ENCODE measurements at regions not wholly inside any gene's neighbourhood (a gene's known extent, or its start where the extent isn't known, plus 50 kb on each side); places are given as distances from the start of the nearest gene placed in this dataset.

DNA sequence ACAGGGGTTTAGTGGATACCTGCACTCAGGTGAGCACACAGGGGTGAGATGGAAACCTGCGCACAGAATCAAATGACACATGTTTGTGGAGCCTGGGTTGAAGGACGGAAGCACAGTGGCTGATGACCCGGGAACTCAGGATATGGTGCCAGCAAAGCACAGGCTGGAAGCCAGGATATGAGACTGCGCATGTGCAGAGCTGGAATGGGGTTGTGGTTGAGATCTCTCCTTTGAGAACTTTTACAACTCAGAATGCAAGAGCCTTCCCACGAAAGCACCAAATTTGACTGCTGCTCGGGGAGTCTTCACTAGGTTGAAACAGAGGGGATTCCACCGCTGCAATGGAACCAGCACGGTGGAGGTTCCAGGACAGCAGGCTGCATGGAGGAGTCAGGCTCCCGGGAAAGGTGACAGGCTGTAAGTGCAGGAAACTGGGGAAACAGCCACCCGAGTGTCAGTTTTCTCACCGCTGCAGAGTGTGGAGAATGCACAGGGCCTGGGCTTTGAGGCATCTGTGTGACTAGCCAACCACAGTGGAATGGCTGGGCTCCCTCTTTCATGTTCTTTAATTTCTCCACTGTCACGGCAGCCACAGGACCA, 133.4 kb upstream of the TCERG1L start:
- no peak for DNase-seq (ENCODE audit: low read depth in 2 of 2)

- DNase-seq (ENCODE audit: low read depth in 2 of 2) = no peak
Observed at GRCh38 chr10:131445623-131446022, 134.1 kb upstream of the TCERG1L start.

DNA sequence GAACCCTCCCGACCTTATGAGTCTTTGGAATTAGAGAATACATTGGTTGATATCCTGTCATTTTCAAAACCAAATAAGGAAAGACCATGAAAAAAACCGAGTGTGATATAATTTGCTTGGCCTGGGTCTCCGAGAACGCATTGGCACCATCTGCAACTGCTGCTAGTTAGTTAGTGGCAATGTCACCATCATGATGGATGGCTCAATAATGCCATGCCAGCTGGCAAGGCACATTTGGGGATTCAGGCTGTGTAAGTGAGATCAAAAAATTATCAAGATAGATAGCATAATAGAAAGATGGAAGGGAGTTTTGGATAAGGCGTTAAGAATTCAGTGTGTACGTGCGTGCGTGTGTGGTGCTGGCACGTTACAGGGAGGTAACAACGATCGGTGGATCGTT, 134.7 kb upstream of the TCERG1L start:
- no peak for DNase-seq (ENCODE audit: low read depth in 2 of 2)

DNA sequence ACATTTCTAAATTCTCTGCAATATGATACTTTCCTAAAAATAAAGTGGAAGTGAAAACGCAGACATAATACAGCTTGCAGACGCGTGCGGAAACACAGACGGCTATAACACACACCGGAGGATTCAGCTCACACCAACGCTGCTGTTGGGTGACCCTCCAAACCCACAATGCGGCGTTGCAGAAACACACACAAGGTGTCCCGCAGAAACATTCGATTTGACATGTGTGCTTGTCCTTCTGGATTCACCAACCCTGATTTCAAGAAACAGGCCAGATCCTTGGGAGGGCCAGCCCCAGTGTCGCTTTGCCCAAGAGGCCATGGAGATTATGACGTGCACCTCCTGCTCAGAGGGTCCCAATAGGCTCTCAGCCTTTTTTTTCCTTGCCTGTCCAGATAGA, 136.7 kb upstream of the TCERG1L start:
- DNase-seq (ENCODE audit: low read depth in 2 of 2) = no peak

DNA sequence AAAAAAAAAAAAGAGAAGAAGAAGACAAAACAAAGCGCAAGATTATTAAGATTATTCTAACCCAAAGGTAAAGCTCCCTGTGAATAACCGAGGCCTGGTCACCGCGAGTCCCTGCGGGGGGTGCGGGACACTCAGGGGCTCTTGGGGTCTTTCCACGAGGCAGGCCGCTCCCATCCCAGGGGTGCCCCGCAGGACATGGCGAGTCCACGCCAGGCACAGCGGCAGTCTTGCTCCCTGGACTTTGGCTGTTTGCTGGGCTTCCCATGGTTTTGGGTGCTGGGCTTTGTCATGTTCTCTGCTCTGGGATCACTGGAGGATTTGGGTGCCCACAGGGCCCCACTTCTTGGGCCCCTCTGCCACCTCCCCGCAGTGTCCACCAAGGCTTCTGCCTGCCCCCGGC, 137.4 kb upstream of the TCERG1L start:
- DNase-seq (ENCODE audit: low read depth in 2 of 2) = no peak

DNA sequence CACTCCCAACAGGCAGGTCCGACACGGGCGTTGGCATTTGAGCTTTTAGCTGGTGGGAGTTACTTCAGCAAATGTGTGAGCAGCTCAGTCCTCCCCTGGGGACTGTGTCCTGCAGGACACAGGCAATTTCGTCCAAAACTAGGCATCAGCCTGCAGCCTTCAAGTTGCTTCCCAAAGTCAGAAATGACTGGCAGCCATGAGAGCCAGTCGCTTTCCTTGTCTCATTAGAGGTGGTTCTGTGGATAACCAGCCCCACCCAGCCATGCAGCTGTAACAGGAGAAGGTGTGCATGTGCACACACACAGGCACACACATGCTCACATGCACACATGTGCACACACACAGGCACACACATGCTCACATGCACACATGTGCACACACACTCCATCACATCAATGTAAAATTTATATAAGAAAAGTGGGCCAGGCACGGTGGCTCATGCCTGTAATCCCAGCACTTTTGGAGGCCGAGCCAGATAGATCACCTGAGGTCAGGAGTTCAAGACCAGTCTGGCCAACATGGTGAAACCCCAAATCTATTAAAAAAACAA, 138.8 kb upstream of the TCERG1L start:
- no peak for DNase-seq (ENCODE audit: low read depth in 2 of 2)

DNA sequence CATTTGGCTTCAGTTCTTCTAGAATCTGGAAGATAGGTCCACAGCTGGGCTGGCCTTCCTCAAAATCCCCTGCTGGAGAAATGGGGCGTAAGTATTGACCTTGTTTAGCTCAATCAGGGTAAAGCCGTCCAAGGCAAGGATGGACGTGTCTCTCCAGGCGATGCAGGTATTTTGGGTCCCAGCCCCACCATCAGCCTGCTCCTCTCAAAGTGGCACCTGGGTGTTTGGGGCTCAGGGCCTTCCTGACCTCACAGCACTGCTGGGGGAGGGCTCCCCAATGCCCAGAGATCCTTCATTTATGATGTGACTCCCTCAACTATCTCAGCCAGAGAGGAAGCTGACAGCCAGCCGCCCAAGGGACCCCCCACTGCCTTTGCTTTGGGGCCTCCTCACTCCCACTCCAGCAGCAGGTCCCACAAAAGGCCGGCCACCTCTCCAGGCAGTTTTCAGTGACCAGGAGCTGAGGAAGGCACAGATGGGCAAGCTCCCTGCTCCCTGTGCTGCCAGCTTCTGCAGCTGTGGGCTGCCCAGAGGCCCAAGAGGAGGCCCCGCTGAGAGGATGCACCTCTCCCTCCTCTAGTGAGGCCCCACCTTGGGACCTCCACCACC, 140.0 kb upstream of the TCERG1L start:
- DNase-seq (ENCODE audit: low read depth in 2 of 2) = no peak

- DNase-seq (ENCODE audit: low read depth in 2 of 2) = no peak
Observed at GRCh38 chr10:131452926-131453720, 141.6 kb upstream of the TCERG1L start.

DNA sequence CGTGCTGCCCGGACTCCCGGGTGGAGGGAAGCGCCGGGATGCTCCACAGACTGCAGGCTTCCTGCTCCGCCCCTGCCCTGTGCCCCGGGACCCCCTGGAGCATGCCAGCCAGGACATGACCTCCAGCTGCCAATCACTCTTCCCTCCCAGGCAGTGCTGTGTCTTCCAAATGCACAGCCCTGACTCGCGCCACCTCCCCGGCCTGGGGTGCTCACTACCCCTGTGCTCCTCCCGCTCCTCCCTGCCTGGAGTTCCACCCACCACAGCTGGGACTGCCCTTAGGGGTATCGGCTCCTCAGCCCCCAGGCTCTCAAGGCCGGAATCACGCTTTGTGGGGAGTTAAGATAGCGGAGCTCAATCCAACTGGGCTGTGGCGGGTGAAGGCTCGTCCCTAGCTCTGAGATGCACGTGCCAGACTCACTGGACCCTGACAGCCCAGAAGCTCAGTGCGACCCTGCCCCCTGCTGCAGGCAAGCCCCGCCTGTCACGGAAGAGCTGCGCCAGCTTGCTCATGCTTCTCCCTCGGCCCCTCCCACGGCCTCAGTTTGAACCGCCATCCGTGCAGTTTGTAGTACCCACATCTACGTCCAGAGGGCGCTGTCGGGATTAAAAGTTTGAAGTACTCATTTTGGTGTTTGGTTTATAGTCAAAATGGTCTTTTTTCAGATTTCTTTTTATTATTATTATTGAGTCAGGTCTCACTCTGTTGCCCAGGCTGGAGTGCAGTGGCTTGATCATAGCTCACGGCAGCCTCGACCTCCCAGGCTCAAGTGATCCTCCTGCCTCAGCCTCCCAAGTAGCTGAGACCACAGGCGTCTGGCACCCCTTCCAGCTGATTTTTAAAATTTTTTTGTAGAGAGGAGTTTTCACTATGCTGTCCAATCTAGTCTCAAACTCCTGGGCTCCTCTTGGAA, 142.5 kb upstream of the TCERG1L start:
- peak in 1 of 2 donors; percentile 31 for DNase-seq (ENCODE audit: low read depth in 2 of 2)

- no peak for DNase-seq (ENCODE audit: low read depth in 2 of 2)
Observed at GRCh38 chr10:131456411-131456810, 144.9 kb upstream of the TCERG1L start.

DNA sequence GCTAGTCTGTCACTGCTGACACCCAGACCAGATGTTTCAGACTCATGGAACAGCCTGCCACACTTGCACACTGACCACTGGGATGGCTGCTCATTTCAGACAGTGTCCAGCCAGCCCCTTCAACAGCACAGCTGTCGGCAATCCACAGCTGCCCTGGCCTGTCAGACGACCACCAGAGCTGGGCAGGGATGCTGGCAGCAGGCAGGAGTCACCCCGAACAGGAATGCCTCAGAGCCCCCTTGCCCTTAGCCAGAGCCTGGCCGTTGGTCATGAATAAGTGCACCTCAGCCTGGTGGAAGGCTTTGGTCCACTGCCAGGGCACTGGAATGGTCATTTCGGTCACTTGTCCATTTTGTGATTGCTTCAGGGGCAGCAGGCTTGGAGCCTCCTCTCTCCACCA, 149.6 kb upstream of the TCERG1L start:
- no peak for DNase-seq (ENCODE audit: low read depth in 2 of 2)

DNA sequence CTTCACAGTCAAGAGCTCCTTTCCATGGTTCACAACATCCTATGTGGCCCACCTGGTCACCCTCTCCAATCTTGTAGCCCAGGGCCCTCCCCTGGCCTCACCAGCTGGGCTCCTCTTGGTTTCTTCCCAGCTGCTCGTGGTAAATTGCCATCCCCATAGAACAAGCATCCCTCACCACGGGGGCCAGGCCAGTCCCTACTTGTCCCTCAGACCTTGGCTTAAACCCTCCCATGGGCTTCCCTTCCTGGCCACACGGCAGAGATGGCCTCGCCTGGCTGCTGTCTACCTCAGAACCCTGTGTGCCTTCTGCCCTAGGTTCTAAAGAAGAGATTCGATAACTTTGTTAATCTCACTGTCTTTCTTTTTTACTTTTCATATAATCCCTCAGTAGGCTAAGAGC, 153.3 kb upstream of the TCERG1L start:
- DNase-seq (ENCODE audit: low read depth in 2 of 2) = no peak

DNA sequence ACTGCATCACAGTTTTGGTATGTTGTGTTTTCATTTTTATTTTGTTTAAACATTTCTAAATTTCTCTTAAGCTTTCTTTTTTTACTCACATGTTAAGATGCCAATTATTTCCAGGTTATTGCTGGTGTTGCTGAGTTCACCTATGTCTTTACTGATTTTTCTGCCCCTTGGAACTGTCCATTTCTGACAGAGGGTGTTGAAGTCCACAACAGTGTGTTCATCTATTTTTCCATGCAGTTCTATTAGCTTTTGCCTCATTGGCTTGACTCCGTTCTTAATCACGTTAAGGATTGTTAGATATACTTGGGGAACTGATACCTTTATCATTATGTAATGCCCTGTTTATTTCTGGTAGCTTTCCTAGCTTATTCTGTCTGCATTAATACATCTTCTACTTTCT, 158.0 kb upstream of the TCERG1L start:
- no peak for DNase-seq (ENCODE audit: low read depth in 2 of 2)

DNA sequence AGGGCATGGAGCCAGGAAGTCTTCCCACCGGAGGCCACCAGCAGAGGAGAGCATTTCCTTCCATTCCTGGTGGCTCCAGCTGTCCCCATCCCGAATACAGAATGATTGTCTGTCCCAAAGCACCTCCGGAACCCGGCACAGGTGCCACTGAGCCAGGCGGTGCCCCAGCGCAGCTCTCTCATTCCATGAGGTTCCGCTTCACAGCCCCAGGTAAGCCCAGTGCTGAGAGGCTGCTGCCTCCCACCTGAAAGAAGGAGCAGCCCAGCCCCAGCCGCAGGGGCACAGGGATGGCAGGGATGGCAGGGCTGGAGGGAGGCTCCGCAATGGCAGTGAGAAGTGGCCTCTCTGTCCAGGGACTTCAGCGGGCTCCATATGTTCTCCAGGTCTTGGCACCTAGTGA, 162.1 kb upstream of the TCERG1L start:
- DNase-seq (ENCODE audit: low read depth in 2 of 2) = no peak

GRCh38 chr10:131474416-131474815, 162.9 kb upstream of the TCERG1L start:
- DNase-seq (ENCODE audit: low read depth in 2 of 2) = no peak

GRCh38 chr10:131475043-131475442, 163.5 kb upstream of the TCERG1L start:
- DNase-seq (ENCODE audit: low read depth in 2 of 2) = no peak

DNA sequence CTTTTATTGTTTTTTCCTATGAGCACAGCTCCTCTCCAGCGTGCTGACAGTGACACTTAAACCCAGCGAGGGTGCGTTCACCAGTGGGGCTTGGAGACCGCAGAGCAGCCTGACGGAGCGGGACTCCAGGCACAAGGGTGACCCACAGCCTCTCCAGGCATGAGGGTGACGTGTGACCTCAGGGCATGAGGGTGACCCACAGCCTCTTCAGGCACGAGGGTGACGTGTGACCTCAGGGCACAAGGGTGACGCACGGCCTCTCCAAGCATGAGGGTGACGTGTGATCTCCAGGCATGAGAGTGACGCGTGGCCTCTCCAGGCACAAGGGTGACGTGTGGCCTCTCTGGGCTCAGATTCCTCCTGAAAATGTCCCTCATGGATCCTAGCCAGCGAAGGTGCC, 164.3 kb upstream of the TCERG1L start:
- DNase-seq (ENCODE audit: low read depth in 2 of 2) = no peak

DNA sequence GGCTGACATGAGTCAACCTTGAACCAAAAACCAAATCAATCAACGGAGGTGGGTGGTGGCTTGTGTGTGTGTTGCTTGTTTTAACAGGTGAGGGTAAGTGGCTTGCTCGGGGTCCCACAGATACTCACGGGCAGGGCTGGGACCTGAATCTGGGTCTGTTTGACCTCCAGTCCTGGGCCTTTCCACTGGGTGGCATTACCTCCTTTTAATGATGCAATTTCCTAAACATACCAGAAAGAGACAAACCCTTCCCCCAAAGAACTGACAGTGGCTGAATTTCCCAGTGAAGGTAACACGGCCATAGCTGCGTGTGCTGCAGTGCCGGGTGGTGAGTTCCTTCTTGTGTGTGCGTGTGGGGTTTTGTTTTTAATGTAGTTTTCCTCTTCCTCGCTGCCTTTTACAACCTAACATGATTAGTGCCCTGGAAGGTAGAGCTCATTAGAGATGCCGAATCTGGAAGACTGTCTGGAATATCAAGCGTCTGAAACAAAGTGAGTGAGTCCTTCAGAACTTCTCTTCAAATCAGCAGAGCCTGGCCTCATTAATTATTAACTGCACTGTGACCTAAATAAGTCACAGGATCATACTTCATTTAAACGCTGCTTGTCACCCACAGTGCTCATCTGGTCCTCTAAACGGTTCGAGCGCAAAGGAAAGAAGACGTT, 166.1 kb upstream of the TCERG1L start:
- no peak for DNase-seq (ENCODE audit: low read depth in 2 of 2)

- no peak for DNase-seq (ENCODE audit: low read depth in 2 of 2)
Observed at GRCh38 chr10:131478377-131478989, 167.0 kb upstream of the TCERG1L start.

- no peak for DNase-seq (ENCODE audit: low read depth in 2 of 2)
Observed at GRCh38 chr10:131480066-131480465, 168.5 kb upstream of the TCERG1L start.

DNA sequence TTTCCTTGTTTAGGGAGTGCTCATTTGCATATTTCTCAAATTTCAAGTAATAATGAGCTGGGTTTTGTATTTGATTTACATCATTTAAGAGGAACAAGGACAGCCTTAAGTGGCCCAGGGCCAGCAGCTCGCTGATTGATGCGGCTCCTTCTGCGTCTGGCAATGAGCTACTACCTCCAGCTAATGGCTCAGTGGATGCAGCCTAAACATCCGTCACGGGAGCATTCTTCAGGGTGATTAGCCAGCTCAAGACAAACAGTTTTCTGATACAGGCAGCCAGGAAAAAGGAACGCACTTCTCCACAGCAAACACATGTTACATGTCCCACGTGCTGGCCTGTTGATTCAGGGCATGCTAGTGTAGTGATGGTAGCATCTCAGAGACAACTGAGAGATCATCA, 169.3 kb upstream of the TCERG1L start:
- no peak for DNase-seq (ENCODE audit: low read depth in 2 of 2)
